Muscle of leg (tissue), 3 donors: ENCODE measurements at regions not wholly inside any gene's neighbourhood (a gene's known extent, or its start where the extent isn't known, plus 50 kb on each side); places are given as distances from the start of the nearest gene placed in this dataset.
"Not testable (repeated sequence)": the region's sequence is repeated elsewhere in the genome, so short reads cannot be mapped to it uniquely, and the experiment has no call there.

Source experiments
- DNase-seq: peaks from one replicate; pipeline ENCODE4 v3.0.0; 2013
- H3K27ac ChIP-seq: one replicate; pipeline ENCODE4 v1.5.1; 2013; ENCODE audit warnings: mild to moderate bottlenecking, low read length, control low read depth
- H3K27me3 ChIP-seq: one replicate; pipeline ENCODE4 v1.6.1; 2013; ENCODE audit warnings: low read length; ENCODE audit not compliant: control insufficient read depth, insufficient read depth
- H3K36me3 ChIP-seq: one replicate; pipeline ENCODE4 v1.6.1; 2013; ENCODE audit warnings: low read length; ENCODE audit not compliant: control insufficient read depth, insufficient read depth
- H3K4me1 ChIP-seq: one replicate; pipeline ENCODE4 v1.6.1; 2013; ENCODE audit warnings: low read length; ENCODE audit not compliant: control insufficient read depth, insufficient read depth
- H3K4me3 ChIP-seq: one replicate; pipeline ENCODE4 v1.5.1; 2013; ENCODE audit warnings: low read length, control low read depth
- H3K9me3 ChIP-seq: replicated peaks from 2 replicates; pipeline ENCODE4 v1.6.1; 2013; ENCODE audit warnings: low read depth, low read length; ENCODE audit not compliant: control insufficient read depth
- WGBS: methylation state at CpG from one replicate; pipeline ENCODE4 v1.1.5; 2013; ENCODE audit warnings: missing lambda C conversion rate; ENCODE audit not compliant: insufficient coverage; 5-methylcytosine and 5-hydroxymethylcytosine counted together

GRCh38 chr10:29703271-29703670 lies 68.5 kb upstream of the SVIL start:
- no peaks in the 10 kb centered on the region for H3K27me3 ChIP-seq
- no peaks in the 10 kb centered on the region for H3K36me3 ChIP-seq
- no peak overlapping the region for H3K4me3 ChIP-seq
- peak overlapping the region; percentile 81 for H3K27ac ChIP-seq
- peaks cover 31% of the 10 kb centered on the region for H3K4me1 ChIP-seq
- H3K9me3 ChIP-seq, result peaks cover 3% of the 10 kb centered on the region
- 21% methylated on average over 8 of the region's 9 CpGs for WGBS
- DNase-seq, result peak; percentile 63

- Histone ChIP-seq H3K9me3 (peaks cover 3% of the 10 kb centered on the region), H3K27me3 (no peaks in the 10 kb centered on the region), H3K27ac (peak overlapping the region; percentile 81), H3K4me3 (no peak overlapping the region), H3K36me3 (no peaks in the 10 kb centered on the region), H3K4me1 (peaks cover 31% of the 10 kb centered on the region)
- peak; percentile 64 for DNase-seq
- 24% methylated on average over 5 of the region's 10 CpGs for WGBS
These were observed 67.7 kb upstream of the SVIL start for GRCh38 chr10:29702273-29703164.

GRCh38 chr10:29701306-29701705 lies 66.5 kb upstream of the SVIL start:
- Histone ChIP-seq H3K9me3 (no peaks in the 10 kb centered on the region), H3K36me3 (no peaks in the 10 kb centered on the region), H3K27ac (no peak overlapping the region), H3K4me1 (peaks cover 31% of the 10 kb centered on the region), H3K27me3 (no peaks in the 10 kb centered on the region), H3K4me3 (no peak overlapping the region)
- WGBS, result no CpG with 5 or more reads among the region's 1 CpG
- no peak for DNase-seq

- Histone ChIP-seq H3K36me3 (no peaks in the 10 kb centered on the region), H3K27ac (peak overlapping the region; percentile 69), H3K27me3 (no peaks in the 10 kb centered on the region), H3K4me1 (peaks cover 31% of the 10 kb centered on the region), H3K4me3 (no peak overlapping the region), H3K9me3 (no peaks in the 10 kb centered on the region)
- no peak for DNase-seq
- 72% methylated on average over 5 of the region's 5 CpGs for WGBS
These were observed 64.8 kb upstream of the SVIL start for GRCh38 chr10:29699621-29700020.

GRCh38 chr10:29698773-29699490 lies 64.2 kb upstream of the SVIL start:
- no peak overlapping the region for H3K4me3 ChIP-seq
- 53% methylated on average over 2 of the region's 8 CpGs for WGBS
- no peaks in the 10 kb centered on the region for H3K9me3 ChIP-seq
- peak overlapping the region; percentile 69 for H3K27ac ChIP-seq
- H3K27me3 ChIP-seq, result no peaks in the 10 kb centered on the region
- peak; percentile 74 for DNase-seq
- H3K36me3 ChIP-seq, result no peaks in the 10 kb centered on the region
- H3K4me1 ChIP-seq, result peaks cover 31% of the 10 kb centered on the region

- not testable (repeated sequence) for H3K27me3 ChIP-seq, H3K27ac ChIP-seq, H3K36me3 ChIP-seq, H3K4me3 ChIP-seq, DNase-seq, H3K9me3 ChIP-seq
- 96% methylated on average over 10 of the region's 30 CpGs for WGBS
- H3K4me1 ChIP-seq, result peaks cover 26% of the 10 kb centered on the region
These were observed 61.8 kb upstream of the SVIL start for GRCh38 chr10:29696581-29696980.

GRCh38 chr10:29694121-29694520 lies 59.4 kb upstream of the SVIL start:
- no peaks in the 10 kb centered on the region for H3K9me3 ChIP-seq
- no peak overlapping the region for H3K4me3 ChIP-seq
- H3K27ac ChIP-seq, result no peak overlapping the region
- no CpG with 5 or more reads among the region's 3 CpGs for WGBS
- peaks cover 17% of the 10 kb centered on the region for H3K4me1 ChIP-seq
- DNase-seq, result no peak
- H3K27me3 ChIP-seq, result no peaks in the 10 kb centered on the region
- no peaks in the 10 kb centered on the region for H3K36me3 ChIP-seq

- Histone ChIP-seq H3K36me3 (no peaks in the 10 kb centered on the region), H3K9me3 (no peaks in the 10 kb centered on the region), H3K4me3 (no peak overlapping the region), H3K4me1 (peaks cover 18% of the 10 kb centered on the region), H3K27ac (peak overlapping the region; percentile 87), H3K27me3 (no peaks in the 10 kb centered on the region)
- 53% methylated on average over 2 of the region's 5 CpGs for WGBS
- peak; percentile 75 for DNase-seq
These were observed 57.4 kb upstream of the SVIL start for GRCh38 chr10:29692121-29692539.

- 16% methylated on average over 2 of the region's 5 CpGs for WGBS
- no peaks in the 10 kb centered on the region for H3K9me3 ChIP-seq
- peak; percentile 94 for DNase-seq
- no peaks in the 10 kb centered on the region for H3K27me3 ChIP-seq
- H3K4me1 ChIP-seq, result peaks cover 18% of the 10 kb centered on the region
- H3K27ac ChIP-seq, result peak overlapping the region; percentile 87
- H3K36me3 ChIP-seq, result no peaks in the 10 kb centered on the region
- no peak overlapping the region for H3K4me3 ChIP-seq
These were observed 56.8 kb upstream of the SVIL start for GRCh38 chr10:29691564-29692072.

GRCh38 chr10:29689001-29689400 lies 54.2 kb upstream of the SVIL start:
- H3K4me1 ChIP-seq, result peaks cover 18% of the 10 kb centered on the region
- H3K9me3 ChIP-seq, result no peaks in the 10 kb centered on the region
- no peaks in the 10 kb centered on the region for H3K27me3 ChIP-seq
- no peak overlapping the region for H3K4me3 ChIP-seq
- peaks cover 8% of the 10 kb centered on the region for H3K36me3 ChIP-seq
- no peak for DNase-seq
- 44% methylated on average over 2 of the region's 7 CpGs for WGBS
- H3K27ac ChIP-seq, result no peak overlapping the region
